OCI-LY3 (cell line): ENCODE measurements at regions not wholly inside any gene's neighbourhood (a gene's known extent, or its start where the extent isn't known, plus 50 kb on each side); places are given as distances from the start of the nearest gene placed in this dataset.

Experiments used
- H2AFZ ChIP-seq: fragments of 200-600, 300-600 bp; shearing (Covaris generic); 2 replicates; pipeline ENCODE4 v1.6.0; 2014; ENCODE audit warnings: antibody characterized with exemption, low read depth, low read length
- H3K27ac ChIP-seq: fragments of 200-600, 300-600 bp; sonication (generic); 2 replicates; pipeline ENCODE4 v1.5.1; 2014; ENCODE audit warnings: mild to moderate bottlenecking, low read length, moderate library complexity, mixed read lengths
- H3K27me3 ChIP-seq: fragments of 200-600, 300-600 bp; sonication (generic); 2 replicates; pipeline ENCODE4 v1.6.1; 2014; ENCODE audit warnings: low read depth, low read length, mixed read lengths
- H3K36me3 ChIP-seq: fragments of 200-600, 300-600 bp; sonication (generic); replicated peaks from 2 replicates; pipeline ENCODE3; 2014; ENCODE audit warnings: low read depth, low read length, mixed read lengths
- H3K4me1 ChIP-seq: fragments of 300-600, 200-600 bp; sonication (generic); 2 replicates; pipeline ENCODE4 v1.6.1; 2014; ENCODE audit warnings: low read length, mixed read lengths
- H3K4me2 ChIP-seq: fragments of 200-600, 300-600 bp; sonication (generic); 2 replicates; pipeline ENCODE4 v1.6.1; 2014; ENCODE audit warnings: low read length, mixed read lengths
- H3K4me3 ChIP-seq: fragments of 300-600, 200-600 bp; sonication (generic); 2 replicates; pipeline ENCODE4 v1.5.1; 2014; ENCODE audit warnings: antibody characterized with exemption, mild to moderate bottlenecking, low read length, moderate library complexity
- H3K79me2 ChIP-seq: fragments of 300-600, 200-600 bp; shearing (Covaris generic); 2 replicates; pipeline ENCODE4 v1.6.1; 2014; ENCODE audit warnings: mild to moderate bottlenecking, low read length, mixed read lengths
- H3K9ac ChIP-seq: fragments of 300-600, 200-600 bp; shearing (Covaris generic); 2 replicates; pipeline ENCODE4 v1.6.0; 2014; ENCODE audit warnings: mild to moderate bottlenecking, low read length, moderate library complexity
- H3K9me3 ChIP-seq: fragments of 200-600, 300-600 bp; shearing (Covaris generic); 2 replicates; pipeline ENCODE4 v1.6.1; 2014; ENCODE audit warnings: low read length, mixed read lengths; ENCODE audit not compliant: insufficient read depth
- H4K20me1 ChIP-seq: fragments of 200-600, 300-600 bp; sonication (generic); 2 replicates; pipeline ENCODE4 v1.6.1; 2016; ENCODE audit warnings: low read length, mixed read lengths; ENCODE audit not compliant: insufficient read depth
- CTCF ChIP-seq: fragments of 200-600, 300-600 bp; sonication (generic); IDR thresholded peaks from 2 replicates; pipeline ENCODE4 v1.5.1; 2014; ENCODE audit warnings: antibody characterized with exemption, low read length, low read depth
- EZH2phosphoT487 ChIP-seq: fragments of 200-600 bp; shearing (Covaris generic); IDR thresholded peaks from 2 replicates; pipeline ENCODE4 v1.6.1; 2018; ENCODE audit warnings: antibody characterized with exemption, mixed run types, low read depth

- H2AFZ ChIP-seq: no peak overlapping the region
- no peaks in the 10 kb centered on the region for H3K4me1 ChIP-seq
- no peak overlapping the region for H3K4me3 ChIP-seq
- H3K79me2 ChIP-seq: no peaks in the 10 kb centered on the region
- no peaks in the 10 kb centered on the region for H3K9me3 ChIP-seq
- H3K27ac ChIP-seq: no peak overlapping the region
- H3K27me3 ChIP-seq: peaks cover 19% of the 10 kb centered on the region; the same call in 1 of the 2 replicates
- TF ChIP-seq CTCF: no peak
- no peak for TF ChIP-seq EZH2phosphoT487
- no peak overlapping the region for H3K4me2 ChIP-seq
- no peak overlapping the region for H3K9ac ChIP-seq
- H4K20me1 ChIP-seq: no peaks in the 10 kb centered on the region
- H3K36me3 ChIP-seq: no peaks in the 10 kb centered on the region
These were observed 188.7 kb upstream of the CEP162 start for GRCh38 chr6:84416043-84416657.

GRCh38 chr6:84415517-84415916, 188.1 kb upstream of the CEP162 start:
- Histone ChIP-seq H3K79me2 (no peaks in the 10 kb centered on the region), H2AFZ (no peak overlapping the region), H3K9me3 (no peaks in the 10 kb centered on the region), H3K36me3 (no peaks in the 10 kb centered on the region), H3K27ac (no peak overlapping the region), H3K9ac (no peak overlapping the region), H3K27me3 (peaks cover 19% of the 10 kb centered on the region; the same call in 1 of the 2 replicates), H3K4me2 (no peak overlapping the region), H3K4me1 (no peaks in the 10 kb centered on the region), H3K4me3 (no peak overlapping the region), H4K20me1 (no peaks in the 10 kb centered on the region)
- TF ChIP-seq CTCF: no peak
- TF ChIP-seq EZH2phosphoT487: no peak

- Histone ChIP-seq H3K9me3 (no peaks in the 10 kb centered on the region), H3K79me2 (no peaks in the 10 kb centered on the region), H3K27me3 (peaks cover 14% of the 10 kb centered on the region; the same call in 1 of the 2 replicates), H3K36me3 (no peaks in the 10 kb centered on the region), H4K20me1 (no peaks in the 10 kb centered on the region), H3K4me1 (no peaks in the 10 kb centered on the region), H3K4me3 (no peak overlapping the region), H3K27ac (no peak overlapping the region), H2AFZ (no peak overlapping the region), H3K9ac (no peak overlapping the region), H3K4me2 (no peak overlapping the region)
- TF ChIP-seq CTCF (no peak), EZH2phosphoT487 (no peak)
These were observed 187.6 kb upstream of the CEP162 start for GRCh38 chr6:84415068-84415467.

- no peak overlapping the region for H3K4me2 ChIP-seq
- H3K36me3 ChIP-seq: no peaks in the 10 kb centered on the region
- no peaks in the 10 kb centered on the region for H3K4me1 ChIP-seq
- no peak overlapping the region for H3K9ac ChIP-seq
- H3K9me3 ChIP-seq: no peaks in the 10 kb centered on the region
- no peaks in the 10 kb centered on the region for H3K79me2 ChIP-seq
- H2AFZ ChIP-seq: no peak overlapping the region
- H3K4me3 ChIP-seq: no peak overlapping the region
- no peak overlapping the region for H3K27ac ChIP-seq
- TF ChIP-seq CTCF (no peak), EZH2phosphoT487 (no peak)
- H4K20me1 ChIP-seq: no peaks in the 10 kb centered on the region
- peaks cover 13% of the 10 kb centered on the region; the same call in 1 of the 2 replicates for H3K27me3 ChIP-seq
These were observed 187.1 kb upstream of the CEP162 start for GRCh38 chr6:84414531-84414930.
